Left lung (tissue), 4 donors: ENCODE measurements at regions not wholly inside any gene's neighbourhood (a gene's known extent, or its start where the extent isn't known, plus 50 kb on each side); places are given as distances from the start of the nearest gene placed in this dataset.

Experiments used
- ATAC-seq: fragments of 200-7000 bp; cut with Tn5 transposase; one replicate; pipeline ENCODE4 v1.9.1; 2020; ENCODE audit warnings: moderate library complexity
- DNase-seq, 4 donors: peaks; one replicate each; pipeline ENCODE4 v3.0.0-alpha.2; 2013 to 2020
- H3K27ac ChIP-seq, 2 donors: fragments of 200-600 bp; sonication (generic) in 1 of 2; one replicate each; pipeline versions ENCODE4 v1.5.0 to v1.8.0; 2020 to 2021
- H3K27me3 ChIP-seq, 2 donors: fragments of 200-600 bp; sonication (generic) in 1 of 2; one replicate each; pipeline versions ENCODE4 v1.5.0 to v1.8.0; 2020 to 2021
- H3K36me3 ChIP-seq, 2 donors: fragments of 200-600 bp; sonication (generic) in 1 of 2; one replicate each; pipeline versions ENCODE4 v1.5.0 to v1.8.0; 2020 to 2021
- H3K4me1 ChIP-seq, 2 donors: fragments of 200-600 bp; one replicate each; pipeline ENCODE4 v1.8.0; 2021
- H3K4me3 ChIP-seq, 2 donors: fragments of 200-600 bp; sonication (generic) in 1 of 2; one replicate each; pipeline versions ENCODE4 v1.5.0 to v1.8.0; 2020 to 2021; ENCODE audit warnings: mild to moderate bottlenecking in 1 of 2
- H3K9me3 ChIP-seq, 2 donors: fragments of 200-600 bp; sonication (generic) in 1 of 2; one replicate each; pipeline versions ENCODE4 v1.5.0 to v1.8.0; 2020 to 2021
- intact Hi-C, 2 donors: fragments of 100-400 bp; cut with DNase I; formaldehyde crosslinking; loops; one replicate each; pipeline versions ENCODE4 v1.11.2 to v1.14.2; 2022
- TF ChIP-seq, protein P1 (sequence below), 2 donors: fragments of 200-600 bp; sonication (generic) in 1 of 2; IDR thresholded peaks; one replicate each; pipeline versions ENCODE4 v1.5.0 to v1.8.0; 2021; ENCODE audit warnings: antibody characterized with exemption in 2 of 2
- donor health status: DM: no; HTN: yes; CAD: no.
- donor health status: DM: no; HTN: no; CAD: no.

GRCh38 chr11:64450168-64450560 is 91.2 kb downstream of the RPS6KA4 start:
- no peaks in the 10 kb centered on the region for H3K9me3 ChIP-seq
- ATAC-seq (no peak), DNase-seq (no peak)
- intact Hi-C loops: no loop called here
- H3K27ac ChIP-seq: no peak overlapping the region
- H3K36me3 ChIP-seq: no peaks in the 10 kb centered on the region
- H3K4me3 ChIP-seq: no peak overlapping the region
- H3K27me3 ChIP-seq: peaks cover 0 to 50% of the 10 kb centered on the region in 2 donors
- TF ChIP-seq, protein P1, sequence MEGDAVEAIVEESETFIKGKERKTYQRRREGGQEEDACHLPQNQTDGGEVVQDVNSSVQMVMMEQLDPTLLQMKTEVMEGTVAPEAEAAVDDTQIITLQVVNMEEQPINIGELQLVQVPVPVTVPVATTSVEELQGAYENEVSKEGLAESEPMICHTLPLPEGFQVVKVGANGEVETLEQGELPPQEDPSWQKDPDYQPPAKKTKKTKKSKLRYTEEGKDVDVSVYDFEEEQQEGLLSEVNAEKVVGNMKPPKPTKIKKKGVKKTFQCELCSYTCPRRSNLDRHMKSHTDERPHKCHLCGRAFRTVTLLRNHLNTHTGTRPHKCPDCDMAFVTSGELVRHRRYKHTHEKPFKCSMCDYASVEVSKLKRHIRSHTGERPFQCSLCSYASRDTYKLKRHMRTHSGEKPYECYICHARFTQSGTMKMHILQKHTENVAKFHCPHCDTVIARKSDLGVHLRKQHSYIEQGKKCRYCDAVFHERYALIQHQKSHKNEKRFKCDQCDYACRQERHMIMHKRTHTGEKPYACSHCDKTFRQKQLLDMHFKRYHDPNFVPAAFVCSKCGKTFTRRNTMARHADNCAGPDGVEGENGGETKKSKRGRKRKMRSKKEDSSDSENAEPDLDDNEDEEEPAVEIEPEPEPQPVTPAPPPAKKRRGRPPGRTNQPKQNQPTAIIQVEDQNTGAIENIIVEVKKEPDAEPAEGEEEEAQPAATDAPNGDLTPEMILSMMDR (IDR thresholded peaks at IDR 0.05): no peak
- peaks cover 13 to 26% of the 10 kb centered on the region in 2 donors for H3K4me1 ChIP-seq

- intact Hi-C loops: no loop called here
- Histone ChIP-seq H3K27me3 (peaks cover 0 to 47% of the 10 kb centered on the region in 2 donors), H3K36me3 (no peaks in the 10 kb centered on the region), H3K4me3 (no peak overlapping the region), H3K27ac (no peak overlapping the region), H3K4me1 (peaks cover 13 to 26% of the 10 kb centered on the region in 2 donors), H3K9me3 (no peaks in the 10 kb centered on the region)
- TF ChIP-seq, protein P1 (IDR thresholded peaks at IDR 0.05): no peak
- DNase-seq (no peak), ATAC-seq (no peak)
Measured at GRCh38 chr11:64451856-64452255, 92.9 kb downstream of the RPS6KA4 start.

GRCh38 chr11:64453466-64453865 is 94.5 kb downstream of the RPS6KA4 start:
- intact Hi-C loops: no loop called here
- ATAC-seq (no peak), DNase-seq (no peak)
- H3K27ac ChIP-seq: no peak overlapping the region
- H3K36me3 ChIP-seq: no peaks in the 10 kb centered on the region
- no peak overlapping the region for H3K4me3 ChIP-seq
- peaks cover 10 to 15% of the 10 kb centered on the region in 2 donors for H3K4me1 ChIP-seq
- TF ChIP-seq, protein P1 (IDR thresholded peaks at IDR 0.05): no peak
- H3K27me3 ChIP-seq: peaks cover 0 to 31% of the 10 kb centered on the region in 2 donors
- H3K9me3 ChIP-seq: no peaks in the 10 kb centered on the region

DNA sequence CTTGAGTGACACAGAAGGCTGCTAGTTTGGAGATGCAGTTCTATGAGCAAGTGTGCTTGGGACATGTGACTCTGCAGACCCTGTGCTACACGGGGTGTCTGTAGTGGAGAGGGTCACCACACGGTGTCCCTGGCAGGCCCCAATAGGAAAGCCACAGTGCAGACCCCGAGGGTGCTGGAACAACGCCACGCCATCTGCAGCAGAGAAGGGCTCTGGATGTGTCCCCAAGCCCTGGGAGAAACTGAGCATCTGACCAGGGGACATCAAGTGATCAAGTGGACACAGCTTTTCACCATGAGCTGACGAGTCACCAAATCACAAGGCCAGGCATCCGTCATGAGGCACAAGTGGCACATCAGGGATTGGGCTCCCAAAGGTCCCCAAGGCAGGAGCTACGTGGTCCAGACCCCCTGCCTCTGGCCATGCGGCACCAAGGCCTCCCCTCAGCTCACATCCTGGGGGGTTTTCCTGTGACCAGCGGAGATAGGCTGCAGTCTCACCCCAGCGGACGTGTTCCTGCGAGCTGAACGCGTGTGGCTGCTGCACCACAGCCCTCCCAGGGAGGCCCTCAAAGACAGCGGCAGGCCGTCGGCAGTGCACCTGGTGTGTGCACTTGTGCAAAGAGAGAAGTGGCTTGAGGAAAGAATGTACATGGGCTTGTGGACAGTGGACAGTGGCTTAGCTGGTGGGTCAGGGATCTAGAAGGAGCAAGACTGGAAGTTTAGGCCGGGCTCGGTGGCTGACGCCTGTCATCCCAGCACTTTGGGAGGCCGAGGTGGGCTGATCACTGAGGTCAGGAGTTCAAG is 96.7 kb downstream of the RPS6KA4 start:
- DNase-seq (no peak), ATAC-seq (no peak)
- H3K27ac ChIP-seq: no peak overlapping the region
- TF ChIP-seq, protein P1 (IDR thresholded peaks at IDR 0.05): no peak
- no peaks in the 10 kb centered on the region for H3K9me3 ChIP-seq
- peaks cover 0 to 9% of the 10 kb centered on the region in 2 donors for H3K27me3 ChIP-seq
- H3K36me3 ChIP-seq: no peaks in the 10 kb centered on the region
- no peak overlapping the region for H3K4me3 ChIP-seq
- intact Hi-C loops: no loop called here
- H3K4me1 ChIP-seq: no peaks in the 10 kb centered on the region

- Histone ChIP-seq H3K36me3 (no peaks in the 10 kb centered on the region), H3K4me1 (no peaks in the 10 kb centered on the region), H3K9me3 (no peaks in the 10 kb centered on the region), H3K27me3 (peaks cover 0 to 1% of the 10 kb centered on the region in 2 donors), H3K27ac (no peak overlapping the region), H3K4me3 (no peak overlapping the region)
- DNase-seq (no peak), ATAC-seq (no peak)
- intact Hi-C loops: no loop called here
- TF ChIP-seq, protein P1 (IDR thresholded peaks at IDR 0.05): no peak
Measured at GRCh38 chr11:64456509-64457320, 97.8 kb downstream of the RPS6KA4 start.
